DND-41 (cell line): ENCODE measurements at regions not wholly inside any gene's neighbourhood (a gene's known extent, or its start where the extent isn't known, plus 50 kb on each side); places are given as distances from the start of the nearest gene placed in this dataset.

ENCODE experiments used
- ATAC-seq: fragments of 200-7000 bp; cut with Tn5 transposase; 3 replicates; pipeline ENCODE4 v1.9.1; 2021; ENCODE audit warnings: low read depth; ENCODE audit not compliant: insufficient read depth
- DNase-seq: peaks from one replicate; pipeline ENCODE4 v3.0.0-alpha.2; 2020
- H2AFZ ChIP-seq: 2 replicates; pipeline ENCODE4 v1.6.0; 2012; ENCODE audit warnings: low read depth, low read length
- H3K27ac ChIP-seq: 2 replicates; pipeline ENCODE4 v1.5.1; 2012; ENCODE audit warnings: low read length, inconsistent platforms
- H3K27me3 ChIP-seq: fragments of 200-600 bp; sonication (generic); 2 replicates; pipeline ENCODE4 v1.6.0; 2012; ENCODE audit warnings: low read length, mild to moderate bottlenecking, inconsistent platforms; ENCODE audit not compliant: insufficient read depth, poor library complexity
- H3K36me3 ChIP-seq: 2 replicates; pipeline ENCODE4 v1.5.1; 2012; ENCODE audit warnings: low read length, inconsistent platforms; ENCODE audit not compliant: insufficient read depth
- H3K4me1 ChIP-seq: 2 replicates; pipeline ENCODE4 v1.5.1; 2012; ENCODE audit warnings: mild to moderate bottlenecking, low read length; ENCODE audit not compliant: insufficient read depth
- H3K4me2 ChIP-seq: 2 replicates; pipeline ENCODE4 v1.6.0; 2012; ENCODE audit warnings: mild to moderate bottlenecking, moderate library complexity, low read length, inconsistent platforms; ENCODE audit not compliant: insufficient read depth
- H3K4me3 ChIP-seq, 2 experiments: fragments of 200-600 bp in 1 of 2; shearing (Covaris generic) in 1 of 2; 2 replicates each; pipeline ENCODE4 v1.5.1; 2012 to 2016; ENCODE audit warnings: inconsistent platforms in 2 of 2, low read length in 2 of 2, mild to moderate bottlenecking in 2 of 2, low read depth in 1 of 2, moderate library complexity in 1 of 2
- H3K79me2 ChIP-seq: 2 replicates; pipeline ENCODE4 v1.6.0; 2012; ENCODE audit warnings: low read length, inconsistent platforms; ENCODE audit not compliant: insufficient read depth
- H3K9ac ChIP-seq: 2 replicates; pipeline ENCODE4 v1.6.0; 2012; ENCODE audit warnings: low read depth, mild to moderate bottlenecking, inconsistent platforms, low read length, moderate library complexity
- H3K9me3 ChIP-seq: 2 replicates; pipeline ENCODE4 v1.5.1; 2012; ENCODE audit warnings: low read length, moderate library complexity, mild to moderate bottlenecking, inconsistent platforms; ENCODE audit not compliant: insufficient read depth, severe bottlenecking
- H4K20me1 ChIP-seq: 2 replicates; pipeline ENCODE4 v1.6.0; 2012; ENCODE audit warnings: low read length; ENCODE audit not compliant: insufficient read depth
- EZH2 ChIP-seq: IDR thresholded peaks from 3 replicates; pipeline ENCODE4 v1.6.1; 2012; ENCODE audit warnings: borderline replicate concordance, low read depth, mild to moderate bottlenecking, moderate library complexity, low read length, inconsistent platforms; ENCODE audit not compliant: severe bottlenecking
- TF ChIP-seq, protein P1 (sequence below): IDR thresholded peaks from 2 replicates; pipeline ENCODE4 v1.5.1; 2012; ENCODE audit warnings: borderline replicate concordance, low read length, moderate library complexity, mild to moderate bottlenecking; ENCODE audit not compliant: poor library complexity, severe bottlenecking; ENCODE audit errors: extremely low read depth

- H3K79me2 ChIP-seq, result no peaks in the 10 kb centered on the region
- no peak overlapping the region for H3K4me3 ChIP-seq
- no peak overlapping the region for H3K27ac ChIP-seq
- no peak overlapping the region for H2AFZ ChIP-seq
- no peaks in the 10 kb centered on the region for H3K36me3 ChIP-seq
- H3K4me1 ChIP-seq, result no peaks in the 10 kb centered on the region
- ATAC-seq (no peak), DNase-seq (no peak)
- no peak overlapping the region for H3K4me2 ChIP-seq
- TF ChIP-seq EZH2, result no peak
- TF ChIP-seq, protein P1, sequence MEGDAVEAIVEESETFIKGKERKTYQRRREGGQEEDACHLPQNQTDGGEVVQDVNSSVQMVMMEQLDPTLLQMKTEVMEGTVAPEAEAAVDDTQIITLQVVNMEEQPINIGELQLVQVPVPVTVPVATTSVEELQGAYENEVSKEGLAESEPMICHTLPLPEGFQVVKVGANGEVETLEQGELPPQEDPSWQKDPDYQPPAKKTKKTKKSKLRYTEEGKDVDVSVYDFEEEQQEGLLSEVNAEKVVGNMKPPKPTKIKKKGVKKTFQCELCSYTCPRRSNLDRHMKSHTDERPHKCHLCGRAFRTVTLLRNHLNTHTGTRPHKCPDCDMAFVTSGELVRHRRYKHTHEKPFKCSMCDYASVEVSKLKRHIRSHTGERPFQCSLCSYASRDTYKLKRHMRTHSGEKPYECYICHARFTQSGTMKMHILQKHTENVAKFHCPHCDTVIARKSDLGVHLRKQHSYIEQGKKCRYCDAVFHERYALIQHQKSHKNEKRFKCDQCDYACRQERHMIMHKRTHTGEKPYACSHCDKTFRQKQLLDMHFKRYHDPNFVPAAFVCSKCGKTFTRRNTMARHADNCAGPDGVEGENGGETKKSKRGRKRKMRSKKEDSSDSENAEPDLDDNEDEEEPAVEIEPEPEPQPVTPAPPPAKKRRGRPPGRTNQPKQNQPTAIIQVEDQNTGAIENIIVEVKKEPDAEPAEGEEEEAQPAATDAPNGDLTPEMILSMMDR, result no peak
- no peaks in the 10 kb centered on the region for H3K27me3 ChIP-seq
- peaks cover 3% of the 10 kb centered on the region for H3K9me3 ChIP-seq
- H3K9ac ChIP-seq, result no peak overlapping the region
- H4K20me1 ChIP-seq, result no peaks in the 10 kb centered on the region
Measured at GRCh38 chr6:168206661-168207274, 112.8 kb downstream of the DACT2 start.

- TF ChIP-seq, protein P1, result no peak
- no peak for TF ChIP-seq EZH2
- ATAC-seq (no peak), DNase-seq (no peak)
- H3K27ac ChIP-seq, result no peak overlapping the region
- no peak overlapping the region for H3K4me2 ChIP-seq
- no peaks in the 10 kb centered on the region for H3K4me1 ChIP-seq
- H3K9me3 ChIP-seq, result peaks cover 3% of the 10 kb centered on the region
- no peak overlapping the region for H2AFZ ChIP-seq
- no peaks in the 10 kb centered on the region for H3K27me3 ChIP-seq
- H3K79me2 ChIP-seq, result no peaks in the 10 kb centered on the region
- no peak overlapping the region for H3K4me3 ChIP-seq
- H3K36me3 ChIP-seq, result no peaks in the 10 kb centered on the region
- no peaks in the 10 kb centered on the region for H4K20me1 ChIP-seq
- no peak overlapping the region for H3K9ac ChIP-seq
Measured at GRCh38 chr6:168206186-168206585, 113.4 kb downstream of the DACT2 start.

GRCh38 chr6:168201799-168202198 lies 117.8 kb downstream of the DACT2 start:
- H3K27me3 ChIP-seq, result no peaks in the 10 kb centered on the region
- ATAC-seq (no peak), DNase-seq (no peak)
- no peaks in the 10 kb centered on the region for H3K4me1 ChIP-seq
- TF ChIP-seq EZH2, result no peak
- TF ChIP-seq, protein P1, result no peak
- no peak overlapping the region for H3K4me3 ChIP-seq
- H3K27ac ChIP-seq, result no peak overlapping the region
- no peaks in the 10 kb centered on the region for H3K36me3 ChIP-seq
- H2AFZ ChIP-seq, result no peak overlapping the region
- H4K20me1 ChIP-seq, result no peaks in the 10 kb centered on the region
- H3K4me2 ChIP-seq, result no peak overlapping the region
- peaks cover 7% of the 10 kb centered on the region for H3K9me3 ChIP-seq
- H3K79me2 ChIP-seq, result no peaks in the 10 kb centered on the region
- no peak overlapping the region for H3K9ac ChIP-seq

- Histone ChIP-seq H3K4me1 (no peaks in the 10 kb centered on the region), H4K20me1 (no peaks in the 10 kb centered on the region), H3K79me2 (no peaks in the 10 kb centered on the region), H3K9ac (no peak overlapping the region), H3K4me2 (no peak overlapping the region), H3K27ac (no peak overlapping the region), H3K27me3 (no peaks in the 10 kb centered on the region), H3K9me3 (peaks cover 7% of the 10 kb centered on the region), H3K4me3 (no peak overlapping the region), H3K36me3 (no peaks in the 10 kb centered on the region), H2AFZ (no peak overlapping the region)
- DNase-seq, result no peak
- no peak for ATAC-seq
- TF ChIP-seq, protein P1, result no peak
- TF ChIP-seq EZH2, result no peak
Measured at GRCh38 chr6:168201383-168201782, 118.2 kb downstream of the DACT2 start.
